Activated gamma-delta T cell treated with anti-CD3 and anti-CD28 coated beads, Interleukin-2, amount 50 U/mL, for 16 hours (primary cell): ENCODE measurements at regions not wholly inside any gene's neighbourhood (a gene's known extent, or its start where the extent isn't known, plus 50 kb on each side); places are given as distances from the start of the nearest gene placed in this dataset.
"Not testable (repeated sequence)": the region's sequence is repeated elsewhere in the genome, so short reads cannot be mapped to it uniquely, and the experiment has no call there.

ENCODE experiments used
- DNase-seq: peaks from one replicate; pipeline ENCODE4 v3.0.0-alpha.2; 2020; ENCODE audit warnings: low read depth

- not testable (repeated sequence) for DNase-seq
These were observed 1533.3 kb downstream of the RPIA start for GRCh38 chr2:90224767-90225166.

- not testable (repeated sequence) for DNase-seq
These were observed 1535.1 kb downstream of the RPIA start for GRCh38 chr2:90226465-90227072.

- not testable (repeated sequence) for DNase-seq
These were observed 1539.7 kb downstream of the RPIA start for GRCh38 chr2:90231199-90231598.

GRCh38 chr2:90235452-90235851 is 1544.0 kb downstream of the RPIA start:
- not testable (repeated sequence) for DNase-seq

GRCh38 chr2:90237923-90238361 is 1546.5 kb downstream of the RPIA start:
- DNase-seq = not testable (repeated sequence)

- not testable (repeated sequence) for DNase-seq
These were observed 1547.2 kb downstream of the RPIA start for GRCh38 chr2:90238505-90239230.

- DNase-seq = not testable (repeated sequence)
These were observed 1548.3 kb downstream of the RPIA start for GRCh38 chr2:90239769-90240168.

- not testable (repeated sequence) for DNase-seq
These were observed 1553.7 kb downstream of the RPIA start for GRCh38 chr2:90244902-90245765.

GRCh38 chr2:90248400-90248799 is 1556.9 kb downstream of the RPIA start:
- not testable (repeated sequence) for DNase-seq

- DNase-seq = not testable (repeated sequence)
These were observed 1558.9 kb downstream of the RPIA start for GRCh38 chr2:90250350-90250749.

- not testable (repeated sequence) for DNase-seq
These were observed 1560.1 kb downstream of the RPIA start for GRCh38 chr2:90251576-90251975.

GRCh38 chr2:90253306-90253705 is 1561.8 kb downstream of the RPIA start:
- DNase-seq = not testable (repeated sequence)

- not testable (repeated sequence) for DNase-seq
These were observed 1575.4 kb downstream of the RPIA start for GRCh38 chr2:90266888-90267287.

- DNase-seq = not testable (repeated sequence)
These were observed 1596.3 kb downstream of the RPIA start for GRCh38 chr2:90287751-90288150.

GRCh38 chr2:90288396-90288795 is 1596.9 kb downstream of the RPIA start:
- DNase-seq = not testable (repeated sequence)

GRCh38 chr2:90289291-90289980 is 1598.0 kb downstream of the RPIA start:
- DNase-seq = not testable (repeated sequence)

- not testable (repeated sequence) for DNase-seq
These were observed 1599.2 kb downstream of the RPIA start for GRCh38 chr2:90290701-90291100.

GRCh38 chr2:90291168-90291883 is 1599.9 kb downstream of the RPIA start:
- peak; percentile 34 for DNase-seq

- DNase-seq = not testable (repeated sequence)
These were observed 1600.5 kb downstream of the RPIA start for GRCh38 chr2:90291934-90292333.

- DNase-seq = not testable (repeated sequence)
These were observed 1601.0 kb downstream of the RPIA start for GRCh38 chr2:90292451-90292850.

GRCh38 chr2:90293224-90293623 is 1601.8 kb downstream of the RPIA start:
- DNase-seq = not testable (repeated sequence)
